Transverse colon (tissue), 4 donors: ENCODE measurements at regions not wholly inside any gene's neighbourhood (a gene's known extent, or its start where the extent isn't known, plus 50 kb on each side); places are given as distances from the start of the nearest gene placed in this dataset.

Experiments used
- DNase-seq: peaks from one replicate; pipeline ENCODE4 v3.0.0-alpha.2; 2019
- H3K27ac ChIP-seq, 4 donors: fragments of 200-600 bp; sonication (generic); 2 replicates each; pipeline ENCODE4 v1.5.1; 2016 to 2018; ENCODE audit warnings: inconsistent platforms in 4 of 4
- H3K27me3 ChIP-seq: fragments of 200-600 bp; sonication (generic); 2 replicates; pipeline ENCODE4 v1.5.1; 2017; ENCODE audit warnings: inconsistent platforms
- H3K36me3 ChIP-seq, 4 donors: fragments of 200-600 bp; sonication (generic); 2 replicates each; pipeline ENCODE4 v1.5.1; 2017 to 2019; ENCODE audit warnings: inconsistent platforms in 4 of 4
- H3K4me1 ChIP-seq, 4 donors: fragments of 200-600 bp; sonication (generic); 2 replicates each; pipeline ENCODE4 v1.5.1; 2017 to 2020; ENCODE audit warnings: inconsistent platforms in 4 of 4
- H3K4me3 ChIP-seq, 4 donors: fragments of 200-600 bp; sonication (generic); 1 replicate in 1 of 4; 2 replicates in 3 of 4; pipeline versions ENCODE4 v1.5.1 to v1.6.1; 2017 to 2019; ENCODE audit warnings: inconsistent platforms in 4 of 4
- H3K9me3 ChIP-seq, 2 donors: fragments of 200-600 bp; sonication (generic); 2 replicates each; pipeline ENCODE4 v1.5.1; 2017 to 2019; ENCODE audit warnings: inconsistent platforms in 2 of 2
- CTCF ChIP-seq, 5 experiments: fragments of 200-600 bp in 3 of 5; fragments of 450-650 bp in 2 of 5; sonication (generic) in 3 of 5; IDR thresholded peaks; 1 replicate in 2 of 5; 2 replicates in 3 of 5; pipeline ENCODE4 v1.5.1; 2016 to 2017; ENCODE audit warnings: antibody characterized with exemption in 5 of 5, inconsistent platforms in 3 of 5, mild to moderate bottlenecking in 2 of 5, moderate library complexity in 1 of 5
- EP300 ChIP-seq: sonication (generic); formaldehyde crosslinking; IDR thresholded peaks from one replicate; pipeline ENCODE4 v1.6.1; 2017; ENCODE audit warnings: antibody characterized with exemption, low read depth
- POLR2A ChIP-seq: fragments of 450-650 bp; IDR thresholded peaks from one replicate; pipeline ENCODE4 v1.6.1; 2016; ENCODE audit warnings: antibody characterized with exemption, mild to moderate bottlenecking, moderate library complexity
- POLR2AphosphoS5 ChIP-seq, 3 donors: sonication (generic); formaldehyde crosslinking; IDR thresholded peaks; one replicate each; pipeline ENCODE4 v1.6.1; 2016; ENCODE audit warnings: antibody characterized with exemption in 3 of 3
- WGBS, 2 donors: methylation state at CpG; one replicate each; pipeline ENCODE4 v1.1.5; 2018; ENCODE audit warnings: low coverage in 1 of 2; 5-methylcytosine and 5-hydroxymethylcytosine counted together
- in situ Hi-C, 4 donors: fragments of 200-750 bp; cut with MboI; loops; one replicate each; pipeline versions ENCODE4 v1.15.0 to v1.15.1; 2017; ENCODE audit warnings: low sequenced_read_pairs in 3 of 4, low pct_ligation_motif_present in 1 of 4, low pct_unique_long_range_greater_than_20kb in 1 of 4
- intact Hi-C: fragments of 100-400 bp; cut with DNase I; formaldehyde crosslinking; loops from one replicate; pipeline ENCODE4 v1.15.1; 2023; ENCODE audit warnings: low total_unique reads

GRCh38 chr9:94175669-94176068 is 83.4 kb upstream of the ZNF169 start:
- peaks cover 0 to 17% (median 8%) of the 10 kb centered on the region in 4 donors for H3K36me3 ChIP-seq
- no peaks in the 10 kb centered on the region for H3K9me3 ChIP-seq
- no peak overlapping the region for H3K4me3 ChIP-seq
- intact Hi-C loops: no loop called here
- TF ChIP-seq POLR2A (no peak), EP300 (no peak), CTCF (IDR thresholded peaks at IDR 0.05) (no peak), POLR2AphosphoS5 (IDR thresholded peaks at IDR 0.05) (no peak)
- in situ Hi-C loops: no loop called here
- 46 to 60% methylated on average over 4 to 5 of the region's 5 CpGs for WGBS, 2 donors
- DNase-seq: no peak
- H3K4me1 ChIP-seq: peaks cover 19 to 86% (median 69%) of the 10 kb centered on the region in 4 donors
- H3K27ac ChIP-seq: peak overlapping the region; percentile 2 to 36 (median 6)
- no peaks in the 10 kb centered on the region for H3K27me3 ChIP-seq

- TF ChIP-seq POLR2A: no peak
- TF ChIP-seq CTCF (IDR thresholded peaks at IDR 0.05): no peak
- TF ChIP-seq POLR2AphosphoS5 (IDR thresholded peaks at IDR 0.05): peak in 2 of 3 donors; percentile 17 to 19
- no peak for TF ChIP-seq EP300
- H3K27me3 ChIP-seq: no peaks in the 10 kb centered on the region
- peak overlapping the region in 3 of 4 donors; percentile 13 to 36 (median 17) for H3K27ac ChIP-seq
- in situ Hi-C loops (no loop called here), intact Hi-C loops (no loop called here)
- peaks cover 15 to 77% (median 60%) of the 10 kb centered on the region in 4 donors for H3K4me1 ChIP-seq
- H3K36me3 ChIP-seq: peaks cover 0 to 17% (median 8%) of the 10 kb centered on the region in 4 donors
- no peaks in the 10 kb centered on the region for H3K9me3 ChIP-seq
- H3K4me3 ChIP-seq: no peak overlapping the region
- DNase-seq: no peak
Observed at GRCh38 chr9:94176608-94177007, 82.5 kb upstream of the ZNF169 start.

GRCh38 chr9:94178927-94179326 is 80.2 kb upstream of the ZNF169 start:
- Histone ChIP-seq H3K9me3 (no peaks in the 10 kb centered on the region), H3K4me3 (no peak overlapping the region), H3K27me3 (no peaks in the 10 kb centered on the region), H3K36me3 (peaks cover 0 to 17% (median 8%) of the 10 kb centered on the region in 4 donors), H3K27ac (peak overlapping the region in 2 of 4 donors; percentile 1 to 15), H3K4me1 (peaks cover 15 to 55% (median 42%) of the 10 kb centered on the region in 4 donors)
- TF ChIP-seq CTCF (IDR thresholded peaks at IDR 0.05) (no peak), EP300 (no peak), POLR2A (no peak), POLR2AphosphoS5 (IDR thresholded peaks at IDR 0.05) (no peak)
- intact Hi-C loops (no loop called here), in situ Hi-C loops (no loop called here)
- DNase-seq: no peak
- WGBS, 2 donors: 78 to 80% methylated on average over 2 of the region's 2 CpGs

- Histone ChIP-seq H3K4me3 (no peak overlapping the region), H3K4me1 (peaks cover 0 to 28% (median 16%) of the 10 kb centered on the region in 4 donors), H3K36me3 (peaks cover 0 to 17% (median 7%) of the 10 kb centered on the region in 4 donors), H3K9me3 (no peaks in the 10 kb centered on the region), H3K27me3 (no peaks in the 10 kb centered on the region), H3K27ac (no peak overlapping the region)
- intact Hi-C loops: no loop called here
- 63 to 78% methylated on average over 6 to 8 of the region's 8 CpGs for WGBS, 2 donors
- in situ Hi-C loops: no loop called here
- no peak for DNase-seq
- no peak for TF ChIP-seq EP300
- no peak for TF ChIP-seq POLR2AphosphoS5 (IDR thresholded peaks at IDR 0.05)
- no peak for TF ChIP-seq CTCF (IDR thresholded peaks at IDR 0.05)
- TF ChIP-seq POLR2A: no peak
Observed at GRCh38 chr9:94181408-94182181, 77.5 kb upstream of the ZNF169 start.
